ENCODE measurements at regions not wholly inside any gene's neighbourhood (a gene's known extent, or its start where the extent isn't known, plus 50 kb on each side); places are given as distances from the start of the nearest gene placed in this dataset.

- no peak for TF ChIP-seq CTCF (IDR thresholded peaks at IDR 0.05)
- TF ChIP-seq POLR2A (IDR thresholded peaks at IDR 0.05), result no peak
These were observed 378.0 kb upstream of the NRXN1 start for GRCh38 chr2:51409920-51410319.

Measured in lower leg skin (tissue), 3 donors.